ENCODE measurements at regions not wholly inside any gene's neighbourhood (a gene's known extent, or its start where the extent isn't known, plus 50 kb on each side); places are given as distances from the start of the nearest gene placed in this dataset.

- H3K27ac ChIP-seq (ENCODE audit: low read depth) = no peak overlapping the region
- Mint-ChIP-seq H3K4me1 (no peaks in the 10 kb centered on the region), H3K36me3 (ENCODE audit: low read depth) (no peaks in the 10 kb centered on the region), H3K4me3 (no peak overlapping the region), H3K27me3 (ENCODE audit: insufficient read depth, low read depth, poor library complexity) (no peaks in the 10 kb centered on the region), H3K9me3 (peaks cover 2% of the 10 kb centered on the region; the same call in 1 of the 3 replicates), H3K27ac (no peak overlapping the region)
- TF ChIP-seq STAT1 (IDR thresholded peaks at IDR 0.05; ENCODE audit: unreplicated experiment) = no peak
- DNase-seq (ENCODE audit: low spot score) (no peak), ATAC-seq (no peak)
- no peaks in the 10 kb centered on the region for H3K79me2 ChIP-seq (replicated peaks; ENCODE audit: insufficient read depth)
- H3K4me2 ChIP-seq = no peak overlapping the region
- H3K9me2 ChIP-seq (ENCODE audit: insufficient read depth) = no peaks in the 10 kb centered on the region; the same call in 1 of the 2 replicates
- no peaks in the 10 kb centered on the region for H3F3A ChIP-seq (replicated peaks; ENCODE audit: low read depth)
- no peaks in the 10 kb centered on the region for H4K20me1 ChIP-seq (replicated peaks; ENCODE audit: insufficient read depth)
- H3K27me3 ChIP-seq (ENCODE audit: insufficient read depth) = no peaks in the 10 kb centered on the region
- no peaks in the 10 kb centered on the region for H3K4me1 ChIP-seq (ENCODE audit: insufficient read depth)
- no peak overlapping the region for H2AFZ ChIP-seq
- H3K4me3 ChIP-seq = no peak overlapping the region
- H3K36me3 ChIP-seq (ENCODE audit: insufficient read depth) = no peaks in the 10 kb centered on the region
These were observed 205.4 kb upstream of the P2RY1 start for GRCh38 chr3:152629363-152630122.

- no peak overlapping the region for H3K4me2 ChIP-seq
- ATAC-seq (no peak), DNase-seq (ENCODE audit: low spot score) (no peak)
- no peaks in the 10 kb centered on the region for H3K79me2 ChIP-seq (replicated peaks; ENCODE audit: insufficient read depth)
- H4K20me1 ChIP-seq (replicated peaks; ENCODE audit: insufficient read depth) = no peaks in the 10 kb centered on the region
- H3K4me3 ChIP-seq = no peak overlapping the region
- no peak overlapping the region for H2AFZ ChIP-seq
- no peaks in the 10 kb centered on the region for H3K4me1 ChIP-seq (ENCODE audit: insufficient read depth)
- Mint-ChIP-seq H3K27me3 (ENCODE audit: insufficient read depth, low read depth, poor library complexity) (no peaks in the 10 kb centered on the region), H3K9me3 (peaks cover 2% of the 10 kb centered on the region; the same call in 1 of the 3 replicates), H3K4me3 (no peak overlapping the region), H3K36me3 (ENCODE audit: low read depth) (no peaks in the 10 kb centered on the region), H3K27ac (no peak overlapping the region), H3K4me1 (peaks cover 4% of the 10 kb centered on the region; the same call in 1 of the 3 replicates)
- no peaks in the 10 kb centered on the region for H3K27me3 ChIP-seq (ENCODE audit: insufficient read depth)
- no peak overlapping the region for H3K27ac ChIP-seq (ENCODE audit: low read depth)
- no peaks in the 10 kb centered on the region for H3F3A ChIP-seq (replicated peaks; ENCODE audit: low read depth)
- no peaks in the 10 kb centered on the region for H3K36me3 ChIP-seq (ENCODE audit: insufficient read depth)
- H3K9me2 ChIP-seq (ENCODE audit: insufficient read depth) = no peaks in the 10 kb centered on the region; the same call in 1 of the 2 replicates
- no peak for TF ChIP-seq EZH2phosphoT487 (IDR thresholded peaks at IDR 0.05; ENCODE audit: unreplicated experiment)
- no peak for TF ChIP-seq STAT1 (IDR thresholded peaks at IDR 0.05; ENCODE audit: unreplicated experiment)
- no peak for TF ChIP-seq NANOG (IDR thresholded peaks at IDR 0.05; ENCODE audit: borderline replicate concordance)
- no peak for TF ChIP-seq CREB1 (CRISPR knock-in tag; IDR thresholded peaks at IDR 0.05; ENCODE audit: low read depth)
- no peak for TF ChIP-seq CTCF (conservative IDR thresholded peaks at IDR 0.05; ENCODE audit: low read depth in 2 of 2)
- TF ChIP-seq REST (IDR thresholded peaks at IDR 0.05; ENCODE audit: unreplicated experiment) = no peak
- TF ChIP-seq ZNF114 (CRISPR knock-in tag; IDR thresholded peaks at IDR 0.05) = no peak
- TF ChIP-seq EZH2 (IDR thresholded peaks at IDR 0.05; ENCODE audit: low read depth, unreplicated experiment) = no peak
- TF ChIP-seq ZNF462 (CRISPR knock-in tag; IDR thresholded peaks at IDR 0.05) = no peak
- no peak for TF ChIP-seq JUNB (IDR thresholded peaks at IDR 0.05; ENCODE audit: unreplicated experiment)
These were observed 199.5 kb upstream of the P2RY1 start for GRCh38 chr3:152635389-152635788.
